ENCODE measurements at regions not wholly inside any gene's neighbourhood (a gene's known extent, or its start where the extent isn't known, plus 50 kb on each side); places are given as distances from the start of the nearest gene placed in this dataset.

- Histone ChIP-seq H3K4me3 (ENCODE audit: low read length) (no peak overlapping the region), H3K27me3 (ENCODE audit: control insufficient read depth, insufficient read depth) (no peaks in the 10 kb centered on the region), H3K4me1 (ENCODE audit: control insufficient read depth, insufficient read depth, low read length) (no peaks in the 10 kb centered on the region), H3K9me3 (ENCODE audit: control insufficient read depth, low read length) (no peaks in the 10 kb centered on the region), H3K27ac (ENCODE audit: low read length) (no peak overlapping the region)
- WGBS, result 54% methylated on average over 2 of the region's 2 CpGs
- DNase-seq (no peak), ATAC-seq (no peak)
- intact Hi-C loops (cut with DNase I), result no loop called here
Measured at GRCh38 chr3:81043009-81043408, 718.4 kb downstream of the GBE1 start.

- intact Hi-C loops (cut with DNase I), result no loop called here
- Histone ChIP-seq H3K27me3 (ENCODE audit: control insufficient read depth, insufficient read depth) (no peaks in the 10 kb centered on the region), H3K4me3 (ENCODE audit: low read length) (no peak overlapping the region), H3K4me1 (ENCODE audit: control insufficient read depth, insufficient read depth, low read length) (no peaks in the 10 kb centered on the region), H3K9me3 (ENCODE audit: control insufficient read depth, low read length) (no peaks in the 10 kb centered on the region), H3K27ac (ENCODE audit: low read length) (no peak overlapping the region)
- ATAC-seq (no peak), DNase-seq (no peak)
- 36% methylated on average over 2 of the region's 2 CpGs for WGBS
Measured at GRCh38 chr3:81041331-81041730, 720.1 kb downstream of the GBE1 start.

- Histone ChIP-seq H3K9me3 (ENCODE audit: control insufficient read depth, low read length) (no peaks in the 10 kb centered on the region), H3K27me3 (ENCODE audit: control insufficient read depth, insufficient read depth) (no peaks in the 10 kb centered on the region), H3K4me3 (ENCODE audit: low read length) (no peak overlapping the region), H3K4me1 (ENCODE audit: control insufficient read depth, insufficient read depth, low read length) (no peaks in the 10 kb centered on the region), H3K27ac (ENCODE audit: low read length) (no peak overlapping the region)
- no peak for DNase-seq
- whole genome bisulfite sequencing, result 72% methylated on average over 2 of the region's 2 CpGs
- intact Hi-C loops (cut with DNase I), result no loop called here
- ATAC-seq, result no peak
Measured at GRCh38 chr3:81040107-81040506, 721.3 kb downstream of the GBE1 start.

- no peaks in the 10 kb centered on the region for H3K9me3 ChIP-seq (ENCODE audit: control insufficient read depth, low read length)
- no peak overlapping the region for H3K27ac ChIP-seq (ENCODE audit: low read length)
- ATAC-seq, result no peak
- H3K4me3 ChIP-seq (ENCODE audit: low read length), result no peak overlapping the region
- 80% methylated on average over 4 of the region's 4 CpGs for WGBS
- DNase-seq, result no peak
- H3K4me1 ChIP-seq (ENCODE audit: control insufficient read depth, insufficient read depth, low read length), result no peaks in the 10 kb centered on the region
- no peaks in the 10 kb centered on the region for H3K27me3 ChIP-seq (ENCODE audit: control insufficient read depth, insufficient read depth)
- intact Hi-C loops (cut with DNase I), result no loop called here
Measured at GRCh38 chr3:81033684-81034083, 727.8 kb downstream of the GBE1 start.

- Histone ChIP-seq H3K4me3 (ENCODE audit: low read length) (no peak overlapping the region), H3K4me1 (ENCODE audit: control insufficient read depth, insufficient read depth, low read length) (no peaks in the 10 kb centered on the region), H3K9me3 (ENCODE audit: control insufficient read depth, low read length) (no peaks in the 10 kb centered on the region), H3K27ac (ENCODE audit: low read length) (no peak overlapping the region), H3K27me3 (ENCODE audit: control insufficient read depth, insufficient read depth) (no peaks in the 10 kb centered on the region)
- DNase-seq (no peak), ATAC-seq (no peak)
- intact Hi-C loops (cut with DNase I), result no loop called here
- WGBS, result 69% methylated on average over 2 of the region's 2 CpGs
Measured at GRCh38 chr3:81033185-81033584, 728.3 kb downstream of the GBE1 start.

- H3K4me1 ChIP-seq (ENCODE audit: control insufficient read depth, insufficient read depth, low read length), result no peaks in the 10 kb centered on the region
- WGBS, result 64% methylated on average over 2 of the region's 2 CpGs
- H3K4me3 ChIP-seq (ENCODE audit: low read length), result no peak overlapping the region
- ATAC-seq, result no peak
- H3K9me3 ChIP-seq (ENCODE audit: control insufficient read depth, low read length), result no peaks in the 10 kb centered on the region
- intact Hi-C loops (cut with DNase I), result no loop called here
- DNase-seq, result no peak
- no peaks in the 10 kb centered on the region for H3K27me3 ChIP-seq (ENCODE audit: control insufficient read depth, insufficient read depth)
- no peak overlapping the region for H3K27ac ChIP-seq (ENCODE audit: low read length)
Measured at GRCh38 chr3:81029861-81030260, 731.6 kb downstream of the GBE1 start.

GRCh38 chr3:81027344-81027743, 734.1 kb downstream of the GBE1 start:
- no peaks in the 10 kb centered on the region for H3K27me3 ChIP-seq (ENCODE audit: control insufficient read depth, insufficient read depth)
- H3K27ac ChIP-seq (ENCODE audit: low read length), result no peak overlapping the region
- no peaks in the 10 kb centered on the region for H3K9me3 ChIP-seq (ENCODE audit: control insufficient read depth, low read length)
- 92% methylated on average over 1 of the region's 1 CpG for WGBS
- ATAC-seq, result no peak
- no peak overlapping the region for H3K4me3 ChIP-seq (ENCODE audit: low read length)
- DNase-seq, result no peak
- no peaks in the 10 kb centered on the region for H3K4me1 ChIP-seq (ENCODE audit: control insufficient read depth, insufficient read depth, low read length)
- intact Hi-C loops (cut with DNase I), result no loop called here

GRCh38 chr3:81024560-81024959, 736.9 kb downstream of the GBE1 start:
- ATAC-seq (no peak), DNase-seq (no peak)
- Histone ChIP-seq H3K4me1 (ENCODE audit: control insufficient read depth, insufficient read depth, low read length) (no peaks in the 10 kb centered on the region), H3K27ac (ENCODE audit: low read length) (no peak overlapping the region), H3K9me3 (ENCODE audit: control insufficient read depth, low read length) (no peaks in the 10 kb centered on the region), H3K4me3 (ENCODE audit: low read length) (no peak overlapping the region), H3K27me3 (ENCODE audit: control insufficient read depth, insufficient read depth) (no peaks in the 10 kb centered on the region)
- intact Hi-C loops (cut with DNase I), result no loop called here
- WGBS, result 76% methylated on average over 7 of the region's 7 CpGs

- Histone ChIP-seq H3K4me1 (ENCODE audit: control insufficient read depth, insufficient read depth, low read length) (no peaks in the 10 kb centered on the region), H3K9me3 (ENCODE audit: control insufficient read depth, low read length) (no peaks in the 10 kb centered on the region), H3K27me3 (ENCODE audit: control insufficient read depth, insufficient read depth) (no peaks in the 10 kb centered on the region), H3K27ac (ENCODE audit: low read length) (no peak overlapping the region), H3K4me3 (ENCODE audit: low read length) (no peak overlapping the region)
- 65% methylated on average over 3 of the region's 3 CpGs for WGBS
- no peak for ATAC-seq
- intact Hi-C loops (cut with DNase I), result no loop called here
- no peak for DNase-seq
Measured at GRCh38 chr3:81022339-81022738, 739.1 kb downstream of the GBE1 start.

GRCh38 chr3:81013360-81013759, 748.1 kb downstream of the GBE1 start:
- Histone ChIP-seq H3K27ac (ENCODE audit: low read length) (no peak overlapping the region), H3K4me1 (ENCODE audit: control insufficient read depth, insufficient read depth, low read length) (no peaks in the 10 kb centered on the region), H3K9me3 (ENCODE audit: control insufficient read depth, low read length) (no peaks in the 10 kb centered on the region), H3K27me3 (ENCODE audit: control insufficient read depth, insufficient read depth) (no peaks in the 10 kb centered on the region), H3K4me3 (ENCODE audit: low read length) (no peak overlapping the region)
- ATAC-seq, result no peak
- WGBS, result 76% methylated on average over 2 of the region's 2 CpGs
- intact Hi-C loops (cut with DNase I), result no loop called here
- no peak for DNase-seq

GRCh38 chr3:81005992-81006391, 755.5 kb downstream of the GBE1 start:
- H3K4me1 ChIP-seq (ENCODE audit: control insufficient read depth, insufficient read depth, low read length), result no peaks in the 10 kb centered on the region
- no peak overlapping the region for H3K27ac ChIP-seq (ENCODE audit: low read length)
- H3K4me3 ChIP-seq (ENCODE audit: low read length), result no peak overlapping the region
- intact Hi-C loops (cut with DNase I), result no loop called here
- DNase-seq (no peak), ATAC-seq (no peak)
- H3K9me3 ChIP-seq (ENCODE audit: control insufficient read depth, low read length), result no peaks in the 10 kb centered on the region
- H3K27me3 ChIP-seq (ENCODE audit: control insufficient read depth, insufficient read depth), result no peaks in the 10 kb centered on the region

GRCh38 chr3:81003817-81004216, 757.6 kb downstream of the GBE1 start:
- DNase-seq (no peak), ATAC-seq (no peak)
- H3K4me1 ChIP-seq (ENCODE audit: control insufficient read depth, insufficient read depth, low read length), result no peaks in the 10 kb centered on the region
- WGBS, result 82% methylated on average over 4 of the region's 4 CpGs
- no peaks in the 10 kb centered on the region for H3K27me3 ChIP-seq (ENCODE audit: control insufficient read depth, insufficient read depth)
- no peaks in the 10 kb centered on the region for H3K9me3 ChIP-seq (ENCODE audit: control insufficient read depth, low read length)
- intact Hi-C loops (cut with DNase I), result no loop called here
- H3K27ac ChIP-seq (ENCODE audit: low read length), result no peak overlapping the region
- no peak overlapping the region for H3K4me3 ChIP-seq (ENCODE audit: low read length)

Data from right cardiac atrium (tissue), 5 donors.